Inflammatory macrophage treated with lipopolysaccharide for 4 hours (primary cell): ENCODE measurements at regions not wholly inside any gene's neighbourhood (a gene's known extent, or its start where the extent isn't known, plus 50 kb on each side); places are given as distances from the start of the nearest gene placed in this dataset.
"Not testable (repeated sequence)": the region's sequence is repeated elsewhere in the genome, so short reads cannot be mapped to it uniquely, and the experiment has no call there.

ENCODE experiments used
- DNase-seq: peaks from one replicate; pipeline ENCODE4 v3.0.0-alpha.2; 2020

DNA sequence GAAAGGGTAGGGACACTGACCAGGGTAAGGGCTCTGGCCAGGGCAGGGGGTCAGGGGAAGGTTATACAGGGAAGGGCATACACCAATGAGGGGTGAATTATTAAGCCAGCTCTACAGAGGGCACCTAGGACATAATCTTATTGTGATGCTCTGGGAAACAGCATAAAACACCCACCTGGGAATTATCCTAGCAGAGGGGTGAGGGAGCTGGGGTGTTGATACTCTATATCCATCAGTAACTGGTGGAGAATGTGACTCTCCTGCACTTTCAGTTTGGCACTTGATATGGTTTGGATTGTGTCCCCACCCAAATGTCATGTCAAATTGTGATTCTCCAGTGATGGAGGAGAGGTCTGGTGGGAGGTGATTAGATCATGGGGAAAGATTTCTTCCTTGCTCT is 291.2 kb downstream of the ASMT start:
- no peak for DNase-seq

DNA sequence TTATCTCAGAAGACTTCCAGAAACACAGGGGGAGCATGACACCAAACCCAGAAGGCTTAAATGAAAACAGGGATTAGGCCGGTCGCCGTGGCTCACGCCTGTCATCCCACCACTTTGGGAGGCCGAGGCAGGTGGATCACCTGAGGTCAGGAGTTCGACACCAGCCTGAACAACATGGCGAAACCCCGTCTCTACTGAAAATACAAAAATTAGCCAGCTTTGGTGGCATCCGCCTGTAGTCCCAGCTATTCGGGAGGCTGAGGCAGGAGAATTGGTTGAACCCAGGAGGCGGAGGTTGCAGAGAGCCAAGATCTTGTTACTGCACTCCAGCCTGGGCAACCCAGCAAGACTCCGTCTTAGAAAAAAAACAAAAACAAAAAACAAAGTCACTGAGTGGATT is 294.1 kb downstream of the ASMT start:
- not testable (repeated sequence) for DNase-seq

DNA sequence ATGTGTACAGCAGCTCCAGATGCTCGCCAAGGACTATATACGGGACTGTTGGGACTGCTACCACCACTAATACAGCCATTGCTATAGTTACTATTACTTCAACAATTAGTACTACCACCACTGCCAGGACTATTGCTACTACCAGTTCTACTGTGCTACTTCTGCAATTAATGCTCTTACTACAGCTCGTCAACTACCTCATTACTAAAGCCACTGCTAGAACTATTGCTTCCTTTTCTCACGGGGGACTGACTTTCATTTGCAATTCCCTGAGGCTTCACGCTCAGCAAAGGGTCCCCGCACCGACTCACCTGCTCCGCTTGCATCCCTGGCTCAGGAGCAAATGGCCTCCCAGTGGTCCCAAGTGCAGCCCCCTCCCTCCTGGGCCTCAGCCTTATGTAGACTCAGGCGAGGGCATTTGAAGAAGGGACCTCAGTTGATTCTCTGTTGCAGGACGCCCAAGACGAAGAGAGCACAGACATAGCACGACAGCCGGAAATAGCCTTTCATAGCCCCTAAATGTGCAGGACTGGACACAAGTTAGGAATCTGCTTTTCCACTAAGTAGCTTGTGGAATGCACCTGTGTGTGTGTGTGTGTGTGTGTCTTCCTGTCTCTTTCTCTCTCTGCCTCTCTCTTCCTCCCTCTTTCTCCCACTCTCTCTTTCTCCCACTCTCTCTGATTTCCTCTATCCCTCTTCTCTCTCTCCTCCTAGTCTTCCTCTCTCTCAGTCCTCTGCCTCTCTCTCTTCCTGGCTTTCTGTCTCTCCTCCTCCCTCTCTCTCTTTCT is 294.8 kb downstream of the ASMT start:
- DNase-seq, result no peak

DNA sequence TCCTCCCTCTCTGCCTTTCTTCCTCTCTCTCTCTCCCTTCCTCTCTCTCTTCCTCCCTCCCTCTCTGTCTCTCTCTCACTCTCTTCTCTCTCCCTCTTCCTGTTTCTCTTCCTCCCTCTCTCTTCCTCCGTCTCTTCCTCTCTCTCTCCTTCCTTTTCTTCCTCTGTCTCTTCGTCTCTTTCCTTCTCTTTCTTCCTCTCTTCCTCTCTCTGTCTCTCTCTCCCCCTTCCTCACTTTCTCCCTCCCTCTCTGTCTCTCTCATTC is 295.3 kb downstream of the ASMT start:
- no peak for DNase-seq

DNA sequence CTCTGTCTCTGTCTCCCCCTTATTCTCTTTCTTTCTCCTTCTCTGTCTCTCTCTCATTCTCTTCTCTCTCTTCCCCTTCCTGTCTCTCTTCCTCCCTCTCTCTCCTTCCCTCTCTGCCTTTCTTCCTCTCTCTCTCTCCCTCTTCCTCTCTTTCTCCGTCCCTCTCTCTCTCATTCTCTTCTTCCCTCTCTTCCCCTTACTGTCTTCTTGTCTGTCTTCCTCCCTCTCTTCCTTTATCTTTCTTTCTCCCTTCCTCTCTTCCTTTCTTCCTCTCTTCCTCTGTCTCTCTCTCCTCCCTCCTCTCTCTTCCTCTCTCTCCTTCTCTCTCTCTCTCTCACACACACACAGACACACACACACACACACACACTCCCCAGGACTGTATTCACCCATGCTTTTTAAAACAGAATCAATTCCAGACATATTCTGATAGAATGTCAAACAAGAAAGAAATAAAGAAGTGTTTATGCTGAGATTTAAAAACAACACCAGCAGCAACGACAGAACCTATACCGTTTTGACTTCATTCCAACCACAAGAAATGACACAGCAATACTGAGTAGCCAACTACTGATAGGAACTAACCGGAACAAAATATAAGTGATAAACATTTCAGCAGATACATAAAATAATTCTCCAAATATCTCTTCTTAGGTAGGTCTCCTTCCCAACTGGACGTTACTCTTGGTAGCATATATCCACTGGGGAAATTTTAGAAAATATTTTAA is 296.7 kb downstream of the ASMT start:
- DNase-seq, result no peak

DNA sequence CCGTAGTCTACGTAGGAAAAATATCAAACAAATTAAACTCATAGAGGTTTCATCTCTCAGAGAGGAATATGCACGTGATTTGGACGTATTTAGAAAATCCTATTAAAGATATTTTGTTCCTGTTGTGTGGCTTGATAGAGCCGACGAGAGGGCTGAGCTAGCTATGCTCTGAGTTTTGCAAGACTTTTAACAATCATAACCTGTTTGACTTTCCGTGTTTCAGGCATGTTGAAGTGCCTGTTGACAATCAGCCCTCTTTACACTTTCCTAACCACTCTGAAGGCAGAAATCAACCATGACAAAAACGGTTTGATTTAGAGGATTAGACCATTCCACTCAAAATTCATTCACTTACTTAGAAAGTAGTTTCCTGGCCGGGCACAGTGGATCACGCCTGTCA is 297.3 kb downstream of the ASMT start:
- DNase-seq, result no peak

DNA sequence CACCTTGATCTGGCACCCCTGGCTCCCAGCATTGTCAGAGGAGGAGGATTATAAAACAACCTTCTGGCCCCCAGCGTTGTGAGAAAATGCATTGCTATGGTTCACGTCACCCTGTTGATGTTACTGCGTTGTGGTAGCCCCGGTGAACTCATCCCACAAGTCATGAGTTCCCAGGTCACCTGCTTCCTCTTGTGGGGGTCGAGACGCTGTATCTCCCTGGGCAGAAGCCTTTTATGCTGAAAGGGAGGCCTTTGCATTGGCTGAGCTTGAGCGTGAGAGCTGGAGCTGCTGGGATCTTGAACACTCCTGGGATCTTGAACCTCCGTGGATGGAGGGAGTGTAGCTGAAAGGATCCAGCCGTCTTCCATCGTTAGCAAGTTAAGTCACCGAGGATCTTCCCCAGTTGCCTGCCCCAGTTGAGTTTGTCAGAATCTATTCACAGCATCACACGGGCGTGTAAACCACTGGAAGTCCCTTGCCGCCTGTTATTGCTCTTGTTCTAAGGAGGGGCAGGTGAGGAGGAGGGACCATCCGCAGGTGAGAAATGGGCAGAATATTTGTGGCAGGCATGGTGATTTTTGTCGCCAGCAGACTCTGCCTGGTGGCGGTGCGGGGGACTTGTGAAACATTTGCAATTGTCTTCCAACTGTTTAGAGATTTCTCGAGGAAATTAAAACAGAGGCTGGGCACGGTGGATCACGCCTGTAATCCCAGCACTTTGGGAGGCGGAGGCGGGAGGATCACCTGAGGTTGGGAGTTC is 299.9 kb downstream of the ASMT start:
- peak; percentile 1 for DNase-seq

DNA sequence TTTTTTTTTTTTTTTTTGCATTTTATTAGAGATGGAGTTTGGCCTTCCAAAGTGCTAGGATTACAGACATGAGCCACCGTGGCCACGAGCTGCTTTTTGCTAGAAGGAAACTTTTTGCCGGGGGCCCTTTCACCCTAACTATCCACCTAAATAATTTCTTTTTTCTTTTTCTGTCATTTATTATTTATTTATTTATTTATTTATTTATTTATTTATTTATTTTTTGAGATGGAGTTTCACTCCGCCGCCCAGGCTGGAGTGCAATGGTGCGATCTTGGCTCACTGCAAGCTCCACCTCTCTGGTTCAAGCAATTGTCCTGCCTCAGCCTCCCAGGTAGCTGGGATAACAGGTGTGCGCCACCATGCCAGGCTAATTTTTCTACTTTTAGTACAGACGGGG is 303.9 kb downstream of the ASMT start:
- no peak for DNase-seq

DNA sequence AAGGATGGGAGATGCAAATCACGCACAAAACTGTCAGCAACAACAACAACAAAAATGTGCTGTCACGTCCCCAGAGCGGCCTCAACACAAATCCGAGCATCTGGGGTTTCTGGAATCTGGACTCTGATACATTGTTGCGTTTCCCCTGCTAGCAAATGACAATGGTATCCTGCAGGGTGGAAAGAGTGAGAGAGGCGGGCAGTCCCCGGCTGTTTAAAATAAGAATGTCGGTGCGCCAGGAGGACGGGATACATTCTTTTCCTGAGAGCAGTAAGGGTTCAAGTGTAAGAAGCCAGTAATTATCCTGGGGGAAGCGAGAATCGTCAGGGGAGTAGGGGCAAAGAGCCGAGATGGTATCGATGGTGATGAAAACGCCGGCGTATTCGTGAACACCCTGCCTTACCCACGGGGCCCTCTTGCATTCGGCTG is 310.2 kb downstream of the ASMT start:
- DNase-seq, result no peak

DNA sequence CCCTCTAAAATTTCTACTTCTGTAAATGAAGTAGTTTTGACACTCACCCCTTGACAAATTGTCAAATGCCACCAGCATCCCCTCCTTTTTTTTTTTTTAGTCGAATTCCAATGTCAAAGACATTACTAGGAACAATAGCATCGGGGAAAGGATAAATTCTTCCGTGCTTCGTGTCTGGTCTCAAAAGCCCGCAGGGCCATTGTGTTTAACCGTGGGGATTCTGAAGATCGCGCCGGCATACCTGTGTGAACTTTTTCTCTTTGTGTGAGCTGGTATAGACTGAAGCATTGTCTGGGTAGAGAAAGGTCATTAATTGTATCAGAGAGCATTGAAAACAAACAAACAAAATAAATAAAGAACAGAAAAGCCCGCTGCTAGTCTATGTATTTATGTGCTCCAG is 313.9 kb downstream of the ASMT start:
- no peak for DNase-seq

DNA sequence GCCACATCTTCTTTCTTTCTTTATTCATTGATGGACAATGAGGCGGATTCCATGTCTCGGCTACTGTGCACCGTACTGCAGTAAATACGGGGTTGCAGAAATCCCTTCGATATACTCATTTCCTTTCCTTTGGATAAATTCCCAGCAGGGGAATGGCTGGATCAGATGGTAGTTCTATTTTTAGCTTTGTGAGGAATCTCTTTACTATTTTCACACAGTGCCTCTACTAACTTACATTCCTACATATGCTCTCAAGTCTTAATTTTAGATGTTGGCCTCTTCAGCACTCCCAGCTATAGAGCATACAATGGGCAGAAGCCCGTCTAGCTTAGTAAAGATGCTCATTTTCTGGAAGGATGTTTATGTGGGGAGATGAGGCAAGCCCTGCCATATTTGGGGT is 317.4 kb downstream of the ASMT start:
- no peak for DNase-seq

DNA sequence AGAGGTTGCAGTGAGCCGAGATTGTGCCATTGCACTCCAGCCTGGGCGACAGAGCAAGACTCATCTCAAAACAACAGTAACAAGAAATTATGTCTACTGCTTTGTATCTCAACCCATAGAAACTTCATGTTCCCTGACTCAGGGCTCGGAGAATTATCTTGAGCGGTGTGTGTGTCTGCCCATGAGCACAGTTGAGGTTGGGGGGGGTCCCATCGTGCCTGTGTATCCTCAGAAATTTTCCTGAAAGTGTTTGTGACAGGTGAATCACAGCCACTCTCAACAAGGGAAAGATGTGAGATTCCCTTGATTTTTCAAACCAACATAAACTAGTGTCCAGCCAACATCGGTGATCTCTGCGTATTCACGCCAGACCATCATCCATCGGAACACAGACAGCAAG is 319.1 kb downstream of the ASMT start:
- no peak for DNase-seq

DNA sequence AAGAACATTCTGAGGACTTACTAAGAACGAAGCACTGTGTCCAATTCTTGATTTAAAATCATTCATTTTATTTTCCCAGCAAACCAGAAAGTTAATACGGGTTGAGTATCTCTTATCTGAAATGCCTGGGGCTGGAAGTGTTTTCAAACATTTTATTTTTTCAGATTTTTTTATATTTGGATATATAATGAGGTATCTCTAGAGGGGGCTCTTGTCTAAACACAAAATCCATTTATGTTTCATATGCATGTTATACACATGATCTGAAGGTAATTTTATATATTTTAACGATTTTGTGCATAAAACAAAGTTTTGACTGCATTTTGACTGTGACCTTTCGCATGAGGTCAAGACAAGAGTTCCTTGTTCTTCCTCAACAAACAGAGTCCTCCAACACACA is 320.9 kb downstream of the ASMT start:
- DNase-seq, result no peak

DNA sequence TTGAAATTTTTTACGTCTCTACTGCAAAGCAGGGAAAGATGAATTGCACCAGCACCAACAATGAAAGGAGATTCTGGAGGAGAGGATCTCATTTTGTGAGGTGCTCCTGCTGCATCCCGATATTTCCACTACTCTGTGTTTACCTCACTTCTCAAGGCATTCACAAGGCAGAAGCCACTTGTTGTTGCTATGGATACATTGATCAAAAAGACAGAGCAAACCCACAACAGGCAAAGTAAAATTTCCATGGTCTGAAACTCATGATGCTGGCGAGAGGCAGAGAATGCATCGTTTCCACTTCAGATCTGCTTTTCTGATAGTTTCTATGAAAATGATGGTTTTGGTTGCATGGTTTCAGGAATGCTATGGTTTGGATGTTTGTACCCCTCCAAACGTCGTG is 323.3 kb downstream of the ASMT start:
- DNase-seq, result no peak

DNA sequence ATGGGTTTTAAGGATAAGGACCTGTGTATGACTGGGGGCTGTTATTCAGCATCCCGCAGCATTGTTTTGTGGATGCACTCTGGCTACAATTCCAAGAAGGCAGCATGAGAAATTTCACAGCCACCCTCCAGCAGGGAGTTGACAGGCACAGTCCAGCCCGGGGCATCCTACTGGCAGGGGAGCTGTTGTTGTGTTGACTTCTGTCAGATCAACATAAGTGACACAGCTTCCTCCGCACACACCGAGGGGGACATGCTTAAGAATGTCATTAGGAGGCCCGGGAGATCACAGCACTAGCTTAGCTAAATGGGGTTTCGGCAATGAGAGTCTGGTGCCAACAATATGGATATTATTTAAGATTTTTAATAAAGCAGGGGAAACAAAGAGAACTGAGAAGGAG is 326.5 kb downstream of the ASMT start:
- no peak for DNase-seq

DNA sequence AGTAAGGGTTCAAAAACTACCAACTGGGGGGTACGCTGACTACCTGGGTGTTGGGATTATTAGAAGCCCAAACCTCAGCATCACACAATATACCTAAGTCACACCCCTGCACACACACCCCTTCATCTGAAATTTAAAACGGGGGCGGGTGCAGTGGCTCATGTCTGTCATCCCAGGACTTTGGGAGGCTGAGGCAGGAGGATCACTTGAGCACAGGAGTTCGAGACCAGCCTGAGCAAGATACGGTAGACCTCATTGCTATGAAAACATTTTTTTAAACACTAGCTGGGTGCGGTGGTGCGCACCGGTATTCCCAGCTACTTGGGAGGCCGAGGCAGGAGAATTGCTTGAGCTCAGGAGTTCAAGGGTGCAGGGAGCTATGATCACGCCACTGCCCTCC is 331.0 kb downstream of the ASMT start:
- no peak for DNase-seq

DNA sequence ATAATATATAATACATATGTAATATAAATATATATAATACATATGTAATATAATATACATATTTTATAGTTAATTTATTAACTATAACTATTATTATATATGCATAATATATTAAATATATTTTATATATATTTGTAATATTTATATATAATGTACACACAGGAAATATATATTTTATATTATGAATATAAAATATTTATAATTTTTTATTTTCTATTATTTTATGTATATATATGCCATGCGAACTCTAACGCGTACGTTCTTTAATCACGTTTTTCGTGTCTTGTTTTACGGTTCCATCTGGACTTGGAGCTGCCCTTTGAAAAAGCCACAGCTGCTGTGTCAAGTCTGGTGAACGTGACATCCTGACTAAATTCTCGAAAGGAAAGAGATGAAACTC is 332.1 kb downstream of the ASMT start:
- DNase-seq, result no peak
